ENCODE measurements at regions not wholly inside any gene's neighbourhood (a gene's known extent, or its start where the extent isn't known, plus 50 kb on each side); places are given as distances from the start of the nearest gene placed in this dataset.
"Not testable (repeated sequence)": the region's sequence is repeated elsewhere in the genome, so short reads cannot be mapped to it uniquely, and the experiment has no call there.

- TF ChIP-seq ZNF174 (tag by site-specific recombination; IDR thresholded peaks at IDR 0.05); ZNF76 (tag by site-specific recombination; IDR thresholded peaks at IDR 0.05; ENCODE audit: borderline replicate concordance, low read depth); WT1 (tag by site-specific recombination; IDR thresholded peaks at IDR 0.05); ZFP37 (tag by site-specific recombination; IDR thresholded peaks at IDR 0.05): not testable (repeated sequence)
- TF ChIP-seq, protein P1, sequence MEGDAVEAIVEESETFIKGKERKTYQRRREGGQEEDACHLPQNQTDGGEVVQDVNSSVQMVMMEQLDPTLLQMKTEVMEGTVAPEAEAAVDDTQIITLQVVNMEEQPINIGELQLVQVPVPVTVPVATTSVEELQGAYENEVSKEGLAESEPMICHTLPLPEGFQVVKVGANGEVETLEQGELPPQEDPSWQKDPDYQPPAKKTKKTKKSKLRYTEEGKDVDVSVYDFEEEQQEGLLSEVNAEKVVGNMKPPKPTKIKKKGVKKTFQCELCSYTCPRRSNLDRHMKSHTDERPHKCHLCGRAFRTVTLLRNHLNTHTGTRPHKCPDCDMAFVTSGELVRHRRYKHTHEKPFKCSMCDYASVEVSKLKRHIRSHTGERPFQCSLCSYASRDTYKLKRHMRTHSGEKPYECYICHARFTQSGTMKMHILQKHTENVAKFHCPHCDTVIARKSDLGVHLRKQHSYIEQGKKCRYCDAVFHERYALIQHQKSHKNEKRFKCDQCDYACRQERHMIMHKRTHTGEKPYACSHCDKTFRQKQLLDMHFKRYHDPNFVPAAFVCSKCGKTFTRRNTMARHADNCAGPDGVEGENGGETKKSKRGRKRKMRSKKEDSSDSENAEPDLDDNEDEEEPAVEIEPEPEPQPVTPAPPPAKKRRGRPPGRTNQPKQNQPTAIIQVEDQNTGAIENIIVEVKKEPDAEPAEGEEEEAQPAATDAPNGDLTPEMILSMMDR (tag by site-specific recombination; IDR thresholded peaks at IDR 0.05): not testable (repeated sequence)
These were observed 191.1 kb downstream of the USP22 start for GRCh38 chr17:20851591-20852238.

Data from HEK293 (cell line).